ENCODE measurements at regions not wholly inside any gene's neighbourhood (a gene's known extent, or its start where the extent isn't known, plus 50 kb on each side); places are given as distances from the start of the nearest gene placed in this dataset.

GRCh38 chr13:90315061-90315460 lies 1032.4 kb upstream of the MIR17HG start:
- TF ChIP-seq CTCF (conservative IDR thresholded peaks at IDR 0.05; ENCODE audit: low read depth, low read length) (no peak), POLR2A (IDR thresholded peaks at IDR 0.05; ENCODE audit: low read depth, low read length) (no peak)

Measured in IMR-90 (cell line).